ENCODE measurements at regions not wholly inside any gene's neighbourhood (a gene's known extent, or its start where the extent isn't known, plus 50 kb on each side); places are given as distances from the start of the nearest gene placed in this dataset.

DNA sequence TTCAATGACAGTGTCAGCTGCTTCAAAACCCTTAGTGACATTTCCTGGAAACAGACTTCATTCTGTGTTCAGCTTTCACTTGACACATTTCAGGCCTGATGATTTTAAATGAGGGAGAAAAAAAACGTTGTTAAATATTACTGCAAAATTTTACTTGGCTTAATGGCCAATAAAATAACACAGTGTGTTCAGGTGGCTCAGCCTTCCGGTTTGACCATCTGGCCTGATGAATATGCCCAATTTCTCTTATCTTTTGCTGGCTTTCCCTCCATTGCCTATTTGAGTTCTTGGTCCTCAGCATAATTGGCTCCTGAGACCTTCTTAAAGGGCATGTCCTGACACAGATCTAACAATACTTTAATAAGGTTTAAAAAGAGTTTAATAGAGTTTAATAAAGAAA is 462.4 kb downstream of the ADRA2A start:
- Histone ChIP-seq H3K36me3 (no peaks in the 10 kb centered on the region), H3K27me3 (no peaks in the 10 kb centered on the region), H3K4me3 (no peak overlapping the region), H3K27ac (no peak overlapping the region), H3K9me3 (no peaks in the 10 kb centered on the region), H3K4me1 (ENCODE audit: insufficient read depth) (no peaks in the 10 kb centered on the region)
- DNase-seq = no peak
- intact Hi-C loops (cut with DNase I) = no loop called here
- TF ChIP-seq POLR2A (IDR thresholded peaks at IDR 0.05) = no peak
- TF ChIP-seq, protein P1, sequence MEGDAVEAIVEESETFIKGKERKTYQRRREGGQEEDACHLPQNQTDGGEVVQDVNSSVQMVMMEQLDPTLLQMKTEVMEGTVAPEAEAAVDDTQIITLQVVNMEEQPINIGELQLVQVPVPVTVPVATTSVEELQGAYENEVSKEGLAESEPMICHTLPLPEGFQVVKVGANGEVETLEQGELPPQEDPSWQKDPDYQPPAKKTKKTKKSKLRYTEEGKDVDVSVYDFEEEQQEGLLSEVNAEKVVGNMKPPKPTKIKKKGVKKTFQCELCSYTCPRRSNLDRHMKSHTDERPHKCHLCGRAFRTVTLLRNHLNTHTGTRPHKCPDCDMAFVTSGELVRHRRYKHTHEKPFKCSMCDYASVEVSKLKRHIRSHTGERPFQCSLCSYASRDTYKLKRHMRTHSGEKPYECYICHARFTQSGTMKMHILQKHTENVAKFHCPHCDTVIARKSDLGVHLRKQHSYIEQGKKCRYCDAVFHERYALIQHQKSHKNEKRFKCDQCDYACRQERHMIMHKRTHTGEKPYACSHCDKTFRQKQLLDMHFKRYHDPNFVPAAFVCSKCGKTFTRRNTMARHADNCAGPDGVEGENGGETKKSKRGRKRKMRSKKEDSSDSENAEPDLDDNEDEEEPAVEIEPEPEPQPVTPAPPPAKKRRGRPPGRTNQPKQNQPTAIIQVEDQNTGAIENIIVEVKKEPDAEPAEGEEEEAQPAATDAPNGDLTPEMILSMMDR (IDR thresholded peaks at IDR 0.05) = no peak
- no peak for TF ChIP-seq EP300 (IDR thresholded peaks at IDR 0.05)
- WGBS, 3 donors = 57 to 79% (median 78%) methylated on average over 2 of the region's 2 CpGs

GRCh38 chr10:111543854-111544253 is 467.0 kb downstream of the ADRA2A start:
- H3K27me3 ChIP-seq = no peaks in the 10 kb centered on the region
- 70 to 80% (median 76%) methylated on average over 2 of the region's 2 CpGs for WGBS, 3 donors

DNA sequence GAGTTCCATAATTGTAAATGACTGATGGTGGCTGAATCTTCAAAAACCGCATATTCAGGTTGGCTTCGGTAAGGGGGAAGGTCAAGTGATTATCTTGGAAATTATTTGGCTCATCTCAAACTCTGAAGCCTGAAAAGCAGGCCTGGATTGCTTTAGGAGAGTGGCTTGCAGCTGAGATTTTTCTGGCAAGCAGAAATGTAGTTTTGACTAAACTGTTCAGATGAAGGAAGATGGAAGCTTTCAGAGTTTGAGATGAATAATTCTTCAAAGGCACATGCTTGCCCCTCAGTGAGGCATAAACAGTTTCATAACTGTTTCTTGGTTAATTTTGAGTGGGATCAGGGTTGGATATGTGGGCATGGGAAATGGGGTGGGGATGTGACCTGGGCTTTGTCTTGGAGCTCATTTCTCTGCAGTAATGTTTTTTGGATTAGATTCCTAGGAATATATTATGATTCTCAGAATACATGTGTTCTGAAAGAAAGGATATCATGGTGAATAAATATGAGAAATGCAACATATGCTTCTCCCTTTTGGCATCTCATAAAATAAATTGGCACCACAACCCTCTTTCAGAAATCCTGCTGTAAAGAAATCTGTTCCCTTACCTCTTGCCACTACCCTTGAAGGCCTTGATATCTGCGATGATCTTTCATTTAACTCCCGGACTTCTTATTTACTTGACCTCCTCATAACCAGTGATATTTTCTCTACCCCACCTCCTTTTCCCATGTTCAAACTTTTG is 469.2 kb downstream of the ADRA2A start:
- no peak for DNase-seq
- 47 to 53% (median 52%) methylated on average over 4 of the region's 4 CpGs for WGBS, 3 donors
- H3K27me3 ChIP-seq = no peaks in the 10 kb centered on the region
- no peaks in the 10 kb centered on the region for H3K36me3 ChIP-seq
- no peak overlapping the region for H3K4me3 ChIP-seq
- intact Hi-C loops (cut with DNase I) = no loop called here
- no peaks in the 10 kb centered on the region for H3K4me1 ChIP-seq (ENCODE audit: insufficient read depth)
- H3K27ac ChIP-seq = no peak overlapping the region
- no peak for TF ChIP-seq EP300 (IDR thresholded peaks at IDR 0.05)
- TF ChIP-seq, protein P1 (IDR thresholded peaks at IDR 0.05) = no peak
- no peak for TF ChIP-seq POLR2A (IDR thresholded peaks at IDR 0.05)
- H3K9me3 ChIP-seq = no peaks in the 10 kb centered on the region

More at GRCh38 chr10:111543854-111544253, 467.0 kb downstream of the ADRA2A start:
- Histone ChIP-seq H3K27ac (no peak overlapping the region), H3K9me3 (no peaks in the 10 kb centered on the region), H3K4me1 (ENCODE audit: insufficient read depth) (no peaks in the 10 kb centered on the region), H3K4me3 (no peak overlapping the region), H3K36me3 (no peaks in the 10 kb centered on the region)
- intact Hi-C loops (cut with DNase I) = no loop called here
- no peak for DNase-seq
- no peak for TF ChIP-seq POLR2A (IDR thresholded peaks at IDR 0.05)
- TF ChIP-seq, protein P1 (IDR thresholded peaks at IDR 0.05) = no peak
- no peak for TF ChIP-seq EP300 (IDR thresholded peaks at IDR 0.05)

GRCh38 chr10:111548084-111548726 is 471.4 kb downstream of the ADRA2A start:
- Histone ChIP-seq H3K36me3 (no peaks in the 10 kb centered on the region), H3K27ac (no peak overlapping the region), H3K4me3 (no peak overlapping the region), H3K9me3 (no peaks in the 10 kb centered on the region), H3K4me1 (ENCODE audit: insufficient read depth) (no peaks in the 10 kb centered on the region), H3K27me3 (no peaks in the 10 kb centered on the region)
- WGBS, 3 donors = 87 to 95% (median 94%) methylated on average over 1 of the region's 1 CpG
- TF ChIP-seq, protein P1 (IDR thresholded peaks at IDR 0.05) = no peak
- no peak for TF ChIP-seq EP300 (IDR thresholded peaks at IDR 0.05)
- no peak for TF ChIP-seq POLR2A (IDR thresholded peaks at IDR 0.05)
- intact Hi-C loops (cut with DNase I) = no loop called here
- no peak for DNase-seq
